VCaP (cell line): ENCODE measurements at regions not wholly inside any gene's neighbourhood (a gene's known extent, or its start where the extent isn't known, plus 50 kb on each side); places are given as distances from the start of the nearest gene placed in this dataset.

Experiments used
- H3K27ac ChIP-seq: fragments of 450-650 bp; 2 replicates; pipeline ENCODE4 v1.5.1; 2017
- CTCF ChIP-seq: fragments of 450-650 bp; conservative IDR thresholded peaks from 2 replicates; pipeline ENCODE4 v1.5.1; 2017; ENCODE audit warnings: mild to moderate bottlenecking, moderate library complexity

- H3K27ac ChIP-seq = no peak overlapping the region
- no peak for TF ChIP-seq CTCF
Measured at GRCh38 chr10:78700816-78701520, 367.8 kb upstream of the ZMIZ1 start.

GRCh38 chr10:78702186-78702585 lies 366.6 kb upstream of the ZMIZ1 start:
- no peak for TF ChIP-seq CTCF
- no peak overlapping the region for H3K27ac ChIP-seq

GRCh38 chr10:78702876-78703275 lies 365.9 kb upstream of the ZMIZ1 start:
- TF ChIP-seq CTCF = no peak
- H3K27ac ChIP-seq = no peak overlapping the region

- no peak for TF ChIP-seq CTCF
- H3K27ac ChIP-seq = no peak overlapping the region
Measured at GRCh38 chr10:78703593-78703992, 365.2 kb upstream of the ZMIZ1 start.

- H3K27ac ChIP-seq = no peak overlapping the region
- no peak for TF ChIP-seq CTCF
Measured at GRCh38 chr10:78706256-78706655, 362.5 kb upstream of the ZMIZ1 start.

- no peak for TF ChIP-seq CTCF
- H3K27ac ChIP-seq = no peak overlapping the region
Measured at GRCh38 chr10:78706726-78707540, 361.8 kb upstream of the ZMIZ1 start.

GRCh38 chr10:78707745-78708144 lies 361.0 kb upstream of the ZMIZ1 start:
- TF ChIP-seq CTCF = no peak
- H3K27ac ChIP-seq = no peak overlapping the region
